Tibial nerve (tissue), 4 donors: ENCODE measurements at regions not wholly inside any gene's neighbourhood (a gene's known extent, or its start where the extent isn't known, plus 50 kb on each side); places are given as distances from the start of the nearest gene placed in this dataset.

Experiments
- EP300 ChIP-seq, 2 donors: sonication (generic); formaldehyde crosslinking; IDR thresholded peaks; one replicate each; pipeline ENCODE4 v1.6.1; 2017; ENCODE audit warnings: antibody characterized with exemption in 2 of 2, mild to moderate bottlenecking in 1 of 2
- POLR2A ChIP-seq, 2 donors: fragments of 450-650 bp; IDR thresholded peaks; one replicate each; pipeline ENCODE4 v1.6.1; 2017; ENCODE audit warnings: antibody characterized with exemption in 2 of 2, mild to moderate bottlenecking in 2 of 2, moderate library complexity in 2 of 2
- TF ChIP-seq, protein P1 (sequence below), 5 experiments: fragments of 200-600 bp in 3 of 5; fragments of 450-650 bp in 2 of 5; sonication (generic) in 3 of 5; IDR thresholded peaks; one replicate each; pipeline ENCODE4 v1.5.1; 2016 to 2019; ENCODE audit warnings: antibody characterized with exemption in 5 of 5, mild to moderate bottlenecking in 3 of 5, moderate library complexity in 2 of 5

GRCh38 chr6:21390532-21391213, 202.9 kb upstream of the SOX4 start:
- TF ChIP-seq, protein P1, sequence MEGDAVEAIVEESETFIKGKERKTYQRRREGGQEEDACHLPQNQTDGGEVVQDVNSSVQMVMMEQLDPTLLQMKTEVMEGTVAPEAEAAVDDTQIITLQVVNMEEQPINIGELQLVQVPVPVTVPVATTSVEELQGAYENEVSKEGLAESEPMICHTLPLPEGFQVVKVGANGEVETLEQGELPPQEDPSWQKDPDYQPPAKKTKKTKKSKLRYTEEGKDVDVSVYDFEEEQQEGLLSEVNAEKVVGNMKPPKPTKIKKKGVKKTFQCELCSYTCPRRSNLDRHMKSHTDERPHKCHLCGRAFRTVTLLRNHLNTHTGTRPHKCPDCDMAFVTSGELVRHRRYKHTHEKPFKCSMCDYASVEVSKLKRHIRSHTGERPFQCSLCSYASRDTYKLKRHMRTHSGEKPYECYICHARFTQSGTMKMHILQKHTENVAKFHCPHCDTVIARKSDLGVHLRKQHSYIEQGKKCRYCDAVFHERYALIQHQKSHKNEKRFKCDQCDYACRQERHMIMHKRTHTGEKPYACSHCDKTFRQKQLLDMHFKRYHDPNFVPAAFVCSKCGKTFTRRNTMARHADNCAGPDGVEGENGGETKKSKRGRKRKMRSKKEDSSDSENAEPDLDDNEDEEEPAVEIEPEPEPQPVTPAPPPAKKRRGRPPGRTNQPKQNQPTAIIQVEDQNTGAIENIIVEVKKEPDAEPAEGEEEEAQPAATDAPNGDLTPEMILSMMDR (IDR thresholded peaks at IDR 0.05) = no peak
- TF ChIP-seq POLR2A (IDR thresholded peaks at IDR 0.05) = no peak
- no peak for TF ChIP-seq EP300 (IDR thresholded peaks at IDR 0.05)
